ENCODE measurements at regions not wholly inside any gene's neighbourhood (a gene's known extent, or its start where the extent isn't known, plus 50 kb on each side); places are given as distances from the start of the nearest gene placed in this dataset.

GRCh38 chr4:52249581-52249980 is 198.5 kb downstream of the SPATA18 start:
- POLR2A ChIA-PET (ENCODE audit: unreplicated experiment), result no interaction called here
- CTCF ChIA-PET, result no interaction called here
- Histone ChIP-seq H2BK5ac (ENCODE audit: low read depth, low read length, poor library complexity, severe bottlenecking) (no peak overlapping the region), H2AFZ (replicated peaks; ENCODE audit: low read length, poor library complexity) (no peak overlapping the region), H4K8ac (ENCODE audit: low read depth in 2 of 2, low read length in 2 of 2) (no peak overlapping the region), H4K91ac (ENCODE audit: insufficient read depth, low read depth, low read length) (no peak overlapping the region), H3K4me2 (ENCODE audit: low read depth, low read length) (no peak overlapping the region), H3K9ac (ENCODE audit: low read depth, low read length) (no peak overlapping the region), H3K56ac (ENCODE audit: extremely low read depth, insufficient read depth, low read length) (no peak overlapping the region), H3K9me1 (ENCODE audit: insufficient read depth, low read length) (no peaks in the 10 kb centered on the region), H2BK15ac (ENCODE audit: low read depth, low read length) (no peak overlapping the region), H3K36me3 (ENCODE audit: control insufficient read depth, insufficient read depth, low read length) (no peaks in the 10 kb centered on the region), H3K27ac (ENCODE audit: insufficient read depth, low read length) (no peak overlapping the region), H3K18ac (ENCODE audit: low read depth, low read length) (no peak overlapping the region), H3K4me1 (ENCODE audit: control insufficient read depth, insufficient read depth, low read length) (no peaks in the 10 kb centered on the region), H3K4me3 (ENCODE audit: insufficient read depth, low read depth, low read length) (no peak overlapping the region), H3K4ac (ENCODE audit: low read depth, low read length) (no peak overlapping the region), H2BK20ac (ENCODE audit: low read depth, low read length) (no peak overlapping the region), H2BK120ac (ENCODE audit: low read depth, low read length) (no peak overlapping the region), H4K5ac (ENCODE audit: low read depth, low read length) (no peak overlapping the region), H3K23ac (ENCODE audit: low read depth, low read length) (no peak overlapping the region), H3K14ac (replicated peaks; ENCODE audit: low read depth, low read length) (no peak overlapping the region), H2AK5ac (ENCODE audit: low read depth, low read length) (no peak overlapping the region), H4K20me1 (ENCODE audit: insufficient read depth, low read length) (no peaks in the 10 kb centered on the region), H3K79me1 (ENCODE audit: low read depth in 1 of 2, low read length in 2 of 2) (no peaks in the 10 kb centered on the region), H3K27me3 (ENCODE audit: control insufficient read depth, insufficient read depth, low read length) (no peaks in the 10 kb centered on the region), H2AK9ac (replicated peaks; ENCODE audit: low read depth, low read length, poor library complexity) (no peak overlapping the region), H3K9me3 (ENCODE audit: control insufficient read depth, insufficient read depth, low read length) (no peaks in the 10 kb centered on the region)
- no peak for DNase-seq
- dilution Hi-C loops (cut with HindIII; ENCODE audit: low sequenced_read_pairs, unreplicated experiment) (no loop called here), intact Hi-C loops (cut with micrococcal nuclease) (no loop called here), in situ Hi-C loops (cut with MboI; ENCODE audit: low sequenced_read_pairs) (no loop called here)
- BruUV-seq (replicated peaks), result no TSS peak
- WGBS, 2 experiments (ENCODE audit: extremely low coverage in 2 of 2, insufficient read length in 1 of 2), result no CpG with 5 or more reads among the region's 2 CpGs
- TF ChIP-seq CHD1 (IDR thresholded peaks at IDR 0.05; ENCODE audit: low read depth, low read length) (no peak), MAFK (IDR thresholded peaks at IDR 0.05; ENCODE audit: low read depth, low read length) (no peak), SMC3 (IDR thresholded peaks at IDR 0.05; ENCODE audit: low read depth, low read length) (no peak), RAD21 (IDR thresholded peaks at IDR 0.05; ENCODE audit: low read length) (no peak), MXI1 (IDR thresholded peaks at IDR 0.05; ENCODE audit: borderline replicate concordance, low read depth, low read length) (no peak), BHLHE40 (IDR thresholded peaks at IDR 0.05; ENCODE audit: low read depth, low read length) (no peak), FOS (IDR thresholded peaks at IDR 0.05; ENCODE audit: low read depth, low read length) (no peak), POLR2A (IDR thresholded peaks at IDR 0.05; ENCODE audit: low read depth, low read length) (no peak), MAZ (IDR thresholded peaks at IDR 0.05; ENCODE audit: borderline replicate concordance, low read depth, low read length) (no peak), ELK1 (IDR thresholded peaks at IDR 0.05; ENCODE audit: borderline replicate concordance, low read depth, low read length) (no peak), RCOR1 (IDR thresholded peaks at IDR 0.05; ENCODE audit: insufficient replicate concordance, low read length) (no peak), USF2 (IDR thresholded peaks at IDR 0.05; ENCODE audit: low read depth, low read length) (no peak), CTCF (conservative IDR thresholded peaks at IDR 0.05; ENCODE audit: low read depth, low read length) (no peak), NFE2L2 (IDR thresholded peaks at IDR 0.05; ENCODE audit: low read depth, low read length) (no peak), RFX5 (IDR thresholded peaks at IDR 0.05; ENCODE audit: low read depth, low read length) (no peak), CEBPB (IDR thresholded peaks at IDR 0.05; ENCODE audit: low read depth, low read length) (no peak)
- no peak for ATAC-seq (ENCODE audit: low read depth)
